Activated CD8-positive, alpha-beta T cell treated with anti-CD3 and anti-CD28 coated beads for 36 hours (primary cell): ENCODE measurements at regions not wholly inside any gene's neighbourhood (a gene's known extent, or its start where the extent isn't known, plus 50 kb on each side); places are given as distances from the start of the nearest gene placed in this dataset.

Source experiments
- ATAC-seq: fragments of 200-7000 bp; cut with Tn5 transposase; one replicate; pipeline ENCODE4 v1.10.0; 2021; ENCODE audit warnings: mild to moderate bottlenecking, moderate library complexity
- CTCF ChIA-PET: fragments of 350-600 bp; sonication (Branson Sonifier 250); formaldehyde crosslinking; loops from one replicate; lab custom pipeline; 2021; ENCODE audit warnings: antibody characterized with exemption; lab: Charles Lee
- POLR2A ChIA-PET: fragments of 350-600 bp; sonication (Branson Sonifier 250); formaldehyde crosslinking; loops from one replicate; lab custom pipeline; 2021; ENCODE audit warnings: antibody characterized with exemption; lab: Charles Lee
- DNase-seq: peaks from one replicate; pipeline ENCODE4 v3.0.0-alpha.2; 2020
- H3K27ac Mint-ChIP-seq: one replicate; pipeline ENCODE4 v1.8.0; 2021; ENCODE audit warnings: mild to moderate bottlenecking, mixed read lengths
- H3K27me3 Mint-ChIP-seq: one replicate; pipeline ENCODE4 v1.8.0; 2021; ENCODE audit warnings: mixed read lengths
- H3K36me3 Mint-ChIP-seq: one replicate; pipeline ENCODE4 v1.8.0; 2021; ENCODE audit warnings: low read depth, mixed read lengths
- H3K4me1 Mint-ChIP-seq: one replicate; pipeline ENCODE4 v1.8.0; 2021; ENCODE audit warnings: low read depth, mixed read lengths
- H3K4me3 Mint-ChIP-seq: one replicate; pipeline ENCODE4 v1.8.0; 2021; ENCODE audit warnings: mild to moderate bottlenecking, moderate library complexity, mixed read lengths
- H3K9me3 Mint-ChIP-seq: one replicate; pipeline ENCODE4 v1.8.0; 2021; ENCODE audit warnings: mixed read lengths
- intact Hi-C: fragments of 100-400 bp; cut with micrococcal nuclease; formaldehyde crosslinking; loops from one replicate; pipeline ENCODE4 v1.10.0; 2022
- TF ChIP-seq, protein P1 (sequence below): fragments of 200-600 bp; IDR thresholded peaks from one replicate; pipeline ENCODE4 v1.8.0; 2022; ENCODE audit warnings: antibody characterized with exemption, mild to moderate bottlenecking

DNA sequence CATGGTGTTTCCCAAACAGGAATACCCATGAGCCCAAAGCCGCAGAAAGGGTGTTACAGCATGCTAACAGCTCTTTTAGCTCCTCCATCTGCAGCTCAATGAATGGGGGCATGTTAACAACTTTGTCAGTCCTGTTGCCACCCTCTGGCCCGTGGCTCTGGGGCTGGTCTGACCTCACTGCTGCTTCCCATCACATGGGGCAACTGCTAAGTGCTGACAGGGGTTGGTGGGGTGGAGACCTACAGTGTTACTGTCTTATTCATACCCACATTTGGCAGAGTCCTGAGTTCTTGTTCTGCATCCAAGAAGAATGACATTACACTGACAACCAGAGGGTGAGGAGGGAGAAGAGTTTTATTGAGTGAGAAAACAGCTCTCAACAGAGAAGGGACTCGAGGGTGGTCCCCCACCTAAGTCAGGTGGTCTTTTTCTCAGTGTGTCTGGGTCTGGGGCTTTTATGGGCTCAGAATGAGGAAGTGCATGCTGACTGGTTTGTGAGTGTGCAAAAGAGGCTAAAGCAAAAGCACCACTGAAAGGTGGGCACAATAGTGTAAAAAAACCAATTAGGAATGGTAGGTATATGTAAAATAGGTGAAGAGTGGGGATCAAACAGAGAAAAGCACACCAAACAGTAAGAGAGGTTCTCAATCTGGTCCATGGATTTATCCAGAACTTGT, 1952.0 kb upstream of the PCDH20 start:
- DNase-seq (no peak), ATAC-seq (no peak)
- intact Hi-C loops, result no loop called here
- Mint-ChIP-seq H3K9me3 (peaks cover 1% of the 10 kb centered on the region), H3K4me1 (no peaks in the 10 kb centered on the region), H3K27ac (no peak overlapping the region), H3K4me3 (no peak overlapping the region), H3K36me3 (no peaks in the 10 kb centered on the region), H3K27me3 (no peaks in the 10 kb centered on the region)
- ChIA-PET POLR2A (no interaction called here), CTCF (no interaction called here)
- TF ChIP-seq, protein P1, sequence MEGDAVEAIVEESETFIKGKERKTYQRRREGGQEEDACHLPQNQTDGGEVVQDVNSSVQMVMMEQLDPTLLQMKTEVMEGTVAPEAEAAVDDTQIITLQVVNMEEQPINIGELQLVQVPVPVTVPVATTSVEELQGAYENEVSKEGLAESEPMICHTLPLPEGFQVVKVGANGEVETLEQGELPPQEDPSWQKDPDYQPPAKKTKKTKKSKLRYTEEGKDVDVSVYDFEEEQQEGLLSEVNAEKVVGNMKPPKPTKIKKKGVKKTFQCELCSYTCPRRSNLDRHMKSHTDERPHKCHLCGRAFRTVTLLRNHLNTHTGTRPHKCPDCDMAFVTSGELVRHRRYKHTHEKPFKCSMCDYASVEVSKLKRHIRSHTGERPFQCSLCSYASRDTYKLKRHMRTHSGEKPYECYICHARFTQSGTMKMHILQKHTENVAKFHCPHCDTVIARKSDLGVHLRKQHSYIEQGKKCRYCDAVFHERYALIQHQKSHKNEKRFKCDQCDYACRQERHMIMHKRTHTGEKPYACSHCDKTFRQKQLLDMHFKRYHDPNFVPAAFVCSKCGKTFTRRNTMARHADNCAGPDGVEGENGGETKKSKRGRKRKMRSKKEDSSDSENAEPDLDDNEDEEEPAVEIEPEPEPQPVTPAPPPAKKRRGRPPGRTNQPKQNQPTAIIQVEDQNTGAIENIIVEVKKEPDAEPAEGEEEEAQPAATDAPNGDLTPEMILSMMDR, result no peak

DNA sequence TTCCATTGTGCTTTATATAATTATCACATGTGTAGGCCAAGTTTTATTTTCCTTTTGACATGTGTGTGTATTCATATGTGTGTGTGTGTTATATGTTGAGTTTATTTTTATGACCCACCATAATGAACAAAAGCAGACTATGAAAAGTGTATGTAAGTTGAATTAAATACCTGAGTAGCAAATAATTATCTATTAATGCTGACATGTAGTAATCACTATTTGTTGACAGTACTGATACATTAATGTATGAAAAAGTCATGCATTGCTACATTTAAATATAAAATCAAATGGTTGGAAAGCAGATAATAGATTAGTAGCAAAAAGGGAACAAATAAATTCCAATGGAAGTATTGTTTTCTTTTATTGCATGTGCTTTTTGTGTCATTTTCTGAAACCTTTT, 1948.5 kb upstream of the PCDH20 start:
- DNase-seq (no peak), ATAC-seq (no peak)
- no peaks in the 10 kb centered on the region for H3K4me1 Mint-ChIP-seq
- TF ChIP-seq, protein P1, result no peak
- POLR2A ChIA-PET, result no interaction called here
- CTCF ChIA-PET, result no interaction called here
- no peaks in the 10 kb centered on the region for H3K36me3 Mint-ChIP-seq
- H3K4me3 Mint-ChIP-seq, result no peak overlapping the region
- peaks cover 4% of the 10 kb centered on the region for H3K9me3 Mint-ChIP-seq
- H3K27me3 Mint-ChIP-seq, result no peaks in the 10 kb centered on the region
- intact Hi-C loops, result no loop called here
- no peak overlapping the region for H3K27ac Mint-ChIP-seq

DNA sequence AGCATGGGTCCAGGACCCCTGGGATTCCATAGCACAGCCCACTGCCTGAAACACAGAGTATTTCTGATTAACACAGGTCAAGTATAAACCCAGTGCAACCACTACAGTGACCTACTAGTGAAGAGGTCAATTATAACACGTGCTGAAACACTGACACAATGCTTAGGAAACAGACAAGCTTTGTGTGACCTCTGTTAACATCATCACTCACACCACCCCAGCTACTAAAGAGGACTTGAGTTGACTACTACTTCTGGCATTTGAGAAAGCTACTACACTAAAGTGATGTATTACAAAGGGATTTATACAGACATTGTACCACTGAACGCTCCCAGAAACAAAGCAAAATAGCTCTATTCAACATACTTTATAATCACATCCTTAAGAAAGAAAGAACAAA, 1935.9 kb upstream of the PCDH20 start:
- POLR2A ChIA-PET, result no interaction called here
- ATAC-seq, result no peak
- H3K27ac Mint-ChIP-seq, result no peak overlapping the region

DNA sequence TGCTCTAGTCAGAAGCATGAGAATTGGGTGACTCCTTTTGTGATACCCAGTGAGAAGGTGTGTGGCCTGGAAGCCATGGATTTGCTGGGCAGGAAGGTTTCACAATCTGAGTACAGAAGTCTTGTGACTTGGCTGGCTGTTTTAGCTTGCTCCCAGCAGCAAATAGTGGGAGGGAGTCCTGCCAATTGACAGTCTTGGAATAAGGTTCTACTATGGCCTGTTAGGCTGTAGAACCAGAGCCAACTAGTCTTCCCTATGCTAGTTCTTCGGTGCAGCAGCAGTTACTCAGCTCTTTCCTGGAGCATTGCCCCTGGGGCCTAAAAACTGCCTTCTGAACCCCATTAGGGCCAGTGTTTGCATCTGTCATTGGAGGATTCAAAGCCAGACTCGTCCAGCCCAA, 1935.4 kb upstream of the PCDH20 start:
- Mint-ChIP-seq H3K27ac (no peak overlapping the region), H3K27me3 (no peaks in the 10 kb centered on the region), H3K4me3 (no peak overlapping the region), H3K4me1 (no peaks in the 10 kb centered on the region), H3K36me3 (no peaks in the 10 kb centered on the region), H3K9me3 (peaks cover 10% of the 10 kb centered on the region)
- TF ChIP-seq, protein P1, result no peak
- POLR2A ChIA-PET, result no interaction called here
- intact Hi-C loops, result no loop called here
- CTCF ChIA-PET, result no interaction called here
- ATAC-seq (no peak), DNase-seq (no peak)

More for the DNA sequence above, 1935.9 kb upstream of the PCDH20 start:
- H3K4me1 Mint-ChIP-seq, result no peaks in the 10 kb centered on the region
- DNase-seq, result no peak
- intact Hi-C loops, result no loop called here
- no peaks in the 10 kb centered on the region for H3K27me3 Mint-ChIP-seq
- no peak overlapping the region for H3K4me3 Mint-ChIP-seq
- CTCF ChIA-PET, result no interaction called here
- peaks cover 10% of the 10 kb centered on the region for H3K9me3 Mint-ChIP-seq
- TF ChIP-seq, protein P1, result no peak
- no peaks in the 10 kb centered on the region for H3K36me3 Mint-ChIP-seq

DNA sequence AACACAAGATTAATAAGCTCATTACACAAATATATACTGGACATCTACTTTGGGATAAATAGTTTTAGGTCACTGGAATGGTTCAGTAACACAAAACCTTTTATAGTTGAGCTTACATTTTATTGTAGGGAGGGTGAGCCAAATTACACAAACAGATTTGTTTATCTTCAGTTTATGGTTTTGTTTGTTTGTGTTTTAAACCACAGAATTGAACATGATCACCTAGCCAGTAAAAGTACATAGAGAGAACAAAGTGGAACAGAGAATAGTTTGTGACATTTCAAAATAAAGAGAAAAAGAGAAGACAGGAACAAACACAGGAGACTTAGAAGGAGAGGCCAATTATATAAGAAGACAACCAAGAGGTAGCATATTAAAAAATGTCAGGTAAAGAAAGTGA, 1930.2 kb upstream of the PCDH20 start:
- Mint-ChIP-seq H3K4me1 (no peaks in the 10 kb centered on the region), H3K4me3 (no peak overlapping the region), H3K9me3 (peaks cover 22% of the 10 kb centered on the region), H3K36me3 (no peaks in the 10 kb centered on the region), H3K27me3 (no peaks in the 10 kb centered on the region), H3K27ac (no peak overlapping the region)
- ChIA-PET CTCF (no interaction called here), POLR2A (no interaction called here)
- TF ChIP-seq, protein P1, result no peak
- DNase-seq, result no peak
- intact Hi-C loops, result no loop called here
- no peak for ATAC-seq
